ENCODE measurements at regions not wholly inside any gene's neighbourhood (a gene's known extent, or its start where the extent isn't known, plus 50 kb on each side); places are given as distances from the start of the nearest gene placed in this dataset.

DNA sequence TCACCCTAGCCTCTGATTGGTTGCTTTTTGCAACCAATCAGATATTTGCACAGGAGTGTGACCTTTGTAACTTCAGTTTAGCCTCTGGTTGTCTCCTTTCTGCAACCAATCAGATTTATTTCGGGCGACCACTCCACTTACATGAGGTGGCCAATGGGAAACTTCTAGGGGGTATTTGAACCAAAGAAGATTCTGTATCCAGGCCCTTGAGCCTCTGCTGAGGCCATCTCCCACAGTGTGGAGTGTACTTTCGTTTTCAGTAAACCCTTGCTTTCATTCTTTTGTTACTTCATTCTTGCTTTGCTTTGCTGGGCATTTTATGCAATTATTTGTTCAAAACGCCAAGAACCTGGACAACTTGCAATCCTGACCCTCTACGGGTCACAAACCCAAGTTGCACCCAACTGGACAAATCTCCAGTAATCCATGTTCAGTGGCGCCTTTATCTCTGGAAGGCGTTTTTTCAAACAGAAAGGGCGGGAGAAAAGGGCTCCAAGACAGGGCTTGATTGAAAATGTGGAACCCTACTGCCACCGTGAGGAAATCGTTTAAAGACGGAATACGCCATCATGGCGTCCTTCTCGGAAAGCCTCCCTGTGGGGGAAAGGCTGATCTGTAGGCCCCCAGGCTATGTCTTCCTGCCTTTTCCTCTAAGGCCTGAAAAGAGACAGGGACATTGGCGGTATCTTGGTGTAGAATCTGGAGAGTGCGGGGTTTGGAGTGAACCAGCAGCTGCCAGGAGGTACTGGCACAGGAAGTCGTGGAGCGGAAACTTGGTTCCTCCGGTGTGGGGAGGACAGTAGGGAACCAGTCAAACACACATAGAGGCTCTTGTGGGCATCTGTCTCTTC, 184.6 kb downstream of the OR13H1 start:
- ChIA-PET POLR2A (no interaction called here), CTCF (no interaction called here)
- Histone ChIP-seq H3K4me2 (ENCODE audit: insufficient read depth, low read length) (no peak overlapping the region), H4K20me1 (replicated peaks; ENCODE audit: control insufficient read depth, extremely low read depth, insufficient read depth, low read length) (no peaks in the 10 kb centered on the region), H3K9me3 (replicated peaks; ENCODE audit: control insufficient read depth, insufficient read depth, low read length) (no peaks in the 10 kb centered on the region), H2AFZ (ENCODE audit: low read depth, low read length) (no peak overlapping the region), H3K4me1 (ENCODE audit: control insufficient read depth, extremely low read depth, insufficient read depth, low read length) (no peaks in the 10 kb centered on the region), H3K36me3 (ENCODE audit: control insufficient read depth in 2 of 2, extremely low read depth in 1 of 2, insufficient read depth in 2 of 2, low read length in 2 of 2) (no peaks in the 10 kb centered on the region), H3K79me2 (ENCODE audit: control insufficient read depth, insufficient read depth, low read length) (no peaks in the 10 kb centered on the region), H3K27ac (ENCODE audit: insufficient read depth, low read depth, low read length) (no peak overlapping the region), H3K9me1 (replicated peaks; ENCODE audit: control insufficient read depth, extremely low read depth, insufficient read depth, low read length) (no peaks in the 10 kb centered on the region), H3K4me3 (replicated peaks in 1 of 3; ENCODE audit: insufficient read depth in 1 of 3, low read depth in 1 of 3, low read length in 3 of 3) (no peak overlapping the region), H3K27me3 (ENCODE audit: control insufficient read depth in 2 of 2, insufficient read depth in 2 of 2, low read length in 2 of 2) (no peaks in the 10 kb centered on the region), H3K9ac (replicated peaks; ENCODE audit: extremely low read depth, insufficient read depth, low read length) (no peak overlapping the region)
- FAIRE-seq (no peak), DNase-seq (ENCODE audit: low read depth, low spot score) (no peak)
- no TSS peak for BruUV-seq (replicated peaks)
- intact Hi-C loops (cut with micrococcal nuclease) (no loop called here), dilution Hi-C loops (cut with MboI; ENCODE audit: extremely low pct_ligation_motif_present, low sequenced_read_pairs) (no loop called here)
- TF ChIP-seq JUN (IDR thresholded peaks at IDR 0.05; ENCODE audit: borderline replicate concordance, insufficient read depth, insufficient read length, low read depth) (no peak), POLR2A (IDR thresholded peaks at IDR 0.05; ENCODE audit: low read depth, low read length) (no peak), POLR2AphosphoS5 (IDR thresholded peaks at IDR 0.05; ENCODE audit: insufficient read depth, low read depth, low read length) (no peak), MAX (IDR thresholded peaks at IDR 0.05; ENCODE audit: insufficient read depth, insufficient read length) (no peak), EZH2 (IDR thresholded peaks at IDR 0.05; ENCODE audit: borderline replicate concordance, low read depth, low read length, severe bottlenecking) (no peak)

DNA sequence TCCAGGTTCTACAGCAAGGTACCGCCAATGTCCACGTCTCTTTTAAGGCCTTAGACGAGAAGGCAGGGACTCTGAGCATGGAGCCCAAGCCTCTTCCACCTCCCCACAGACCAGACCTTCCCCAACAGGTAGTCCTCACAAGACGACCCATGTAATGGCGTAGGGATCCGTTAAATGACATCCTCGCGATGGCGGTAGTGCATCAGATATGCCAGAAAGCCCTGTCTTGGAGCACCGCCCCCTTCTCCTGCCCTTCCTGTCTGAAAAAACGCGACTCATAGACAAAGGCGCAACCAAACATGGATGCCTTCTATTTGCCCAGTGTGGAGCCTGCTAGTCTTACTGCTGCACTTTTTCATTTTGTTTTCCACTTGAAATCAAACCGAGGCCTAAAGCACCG, 185.4 kb downstream of the OR13H1 start:
- H3K36me3 ChIP-seq (ENCODE audit: control insufficient read depth in 2 of 2, extremely low read depth in 1 of 2, insufficient read depth in 2 of 2, low read length in 2 of 2): no peaks in the 10 kb centered on the region
- H3K4me3 ChIP-seq (replicated peaks in 1 of 3; ENCODE audit: insufficient read depth in 1 of 3, low read depth in 1 of 3, low read length in 3 of 3): no peak overlapping the region
- H2AFZ ChIP-seq (ENCODE audit: low read depth, low read length): no peak overlapping the region
- H3K9me3 ChIP-seq (replicated peaks; ENCODE audit: control insufficient read depth, insufficient read depth, low read length): no peaks in the 10 kb centered on the region
- H4K20me1 ChIP-seq (replicated peaks; ENCODE audit: control insufficient read depth, extremely low read depth, insufficient read depth, low read length): no peaks in the 10 kb centered on the region
- FAIRE-seq (no peak), DNase-seq (ENCODE audit: low read depth, low spot score) (no peak)
- CTCF ChIA-PET: no interaction called here
- H3K27me3 ChIP-seq (ENCODE audit: control insufficient read depth in 2 of 2, insufficient read depth in 2 of 2, low read length in 2 of 2): no peaks in the 10 kb centered on the region
- no peaks in the 10 kb centered on the region for H3K79me2 ChIP-seq (ENCODE audit: control insufficient read depth, insufficient read depth, low read length)
- POLR2A ChIA-PET: no interaction called here
- TF ChIP-seq MYC (IDR thresholded peaks at IDR 0.05; ENCODE audit: low read depth, low read length): no peak
- no peak for TF ChIP-seq MAX (IDR thresholded peaks at IDR 0.05; ENCODE audit: insufficient read depth, insufficient read length)
- no peak for TF ChIP-seq GATA2 (IDR thresholded peaks at IDR 0.05; ENCODE audit: insufficient read depth, insufficient read length, low read depth, low read length)
- TF ChIP-seq POLR2A (IDR thresholded peaks at IDR 0.05; ENCODE audit: low read depth, low read length): no peak
- TF ChIP-seq EZH2 (IDR thresholded peaks at IDR 0.05; ENCODE audit: borderline replicate concordance, low read depth, low read length, severe bottlenecking): no peak
- no peak for TF ChIP-seq CTCF (IDR thresholded peaks at IDR 0.05; ENCODE audit: extremely low read depth in 1 of 2, insufficient read depth in 1 of 2, low read depth in 1 of 2, low read length in 2 of 2)
- H3K4me2 ChIP-seq (ENCODE audit: insufficient read depth, low read length): no peak overlapping the region
- no TSS peak for BruUV-seq (replicated peaks)
- H3K27ac ChIP-seq (ENCODE audit: insufficient read depth, low read depth, low read length): no peak overlapping the region
- dilution Hi-C loops (cut with MboI; ENCODE audit: extremely low pct_ligation_motif_present, low sequenced_read_pairs) (no loop called here), intact Hi-C loops (cut with micrococcal nuclease) (no loop called here)
- H3K9me1 ChIP-seq (replicated peaks; ENCODE audit: control insufficient read depth, extremely low read depth, insufficient read depth, low read length): no peaks in the 10 kb centered on the region
- no peak overlapping the region for H3K9ac ChIP-seq (replicated peaks; ENCODE audit: extremely low read depth, insufficient read depth, low read length)
- H3K4me1 ChIP-seq (ENCODE audit: control insufficient read depth, extremely low read depth, insufficient read depth, low read length): no peaks in the 10 kb centered on the region

Data from endothelial cell of umbilical vein (primary cell).